ENCODE measurements at regions not wholly inside any gene's neighbourhood (a gene's known extent, or its start where the extent isn't known, plus 50 kb on each side); places are given as distances from the start of the nearest gene placed in this dataset.

DNA sequence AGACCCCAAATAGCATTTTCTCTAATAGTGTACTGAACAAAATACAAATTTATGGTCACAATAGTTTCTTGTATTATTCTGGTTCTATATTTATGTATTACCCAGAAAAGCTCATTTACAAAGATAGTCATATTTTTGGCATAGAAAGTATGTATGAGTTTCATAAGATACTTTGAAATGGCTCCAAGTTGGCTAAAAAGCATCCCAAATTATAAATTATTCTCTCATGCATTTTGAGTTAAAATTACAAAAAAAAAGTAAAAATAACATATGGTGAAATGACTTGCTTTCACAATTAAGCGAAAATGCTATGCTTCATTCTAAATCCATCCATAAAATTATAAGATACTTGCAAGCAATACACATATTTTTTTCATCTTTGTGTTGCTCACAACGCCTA, 530.7 kb downstream of the ZNF804A start:
- no peak for TF ChIP-seq POLR2A (IDR thresholded peaks at IDR 0.05)
- TF ChIP-seq, protein P1, sequence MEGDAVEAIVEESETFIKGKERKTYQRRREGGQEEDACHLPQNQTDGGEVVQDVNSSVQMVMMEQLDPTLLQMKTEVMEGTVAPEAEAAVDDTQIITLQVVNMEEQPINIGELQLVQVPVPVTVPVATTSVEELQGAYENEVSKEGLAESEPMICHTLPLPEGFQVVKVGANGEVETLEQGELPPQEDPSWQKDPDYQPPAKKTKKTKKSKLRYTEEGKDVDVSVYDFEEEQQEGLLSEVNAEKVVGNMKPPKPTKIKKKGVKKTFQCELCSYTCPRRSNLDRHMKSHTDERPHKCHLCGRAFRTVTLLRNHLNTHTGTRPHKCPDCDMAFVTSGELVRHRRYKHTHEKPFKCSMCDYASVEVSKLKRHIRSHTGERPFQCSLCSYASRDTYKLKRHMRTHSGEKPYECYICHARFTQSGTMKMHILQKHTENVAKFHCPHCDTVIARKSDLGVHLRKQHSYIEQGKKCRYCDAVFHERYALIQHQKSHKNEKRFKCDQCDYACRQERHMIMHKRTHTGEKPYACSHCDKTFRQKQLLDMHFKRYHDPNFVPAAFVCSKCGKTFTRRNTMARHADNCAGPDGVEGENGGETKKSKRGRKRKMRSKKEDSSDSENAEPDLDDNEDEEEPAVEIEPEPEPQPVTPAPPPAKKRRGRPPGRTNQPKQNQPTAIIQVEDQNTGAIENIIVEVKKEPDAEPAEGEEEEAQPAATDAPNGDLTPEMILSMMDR (IDR thresholded peaks at IDR 0.05): no peak

All from esophagus squamous epithelium (tissue), 4 donors.